ENCODE measurements at regions not wholly inside any gene's neighbourhood (a gene's known extent, or its start where the extent isn't known, plus 50 kb on each side); places are given as distances from the start of the nearest gene placed in this dataset.
"Not testable (repeated sequence)": the region's sequence is repeated elsewhere in the genome, so short reads cannot be mapped to it uniquely, and the experiment has no call there.

DNA sequence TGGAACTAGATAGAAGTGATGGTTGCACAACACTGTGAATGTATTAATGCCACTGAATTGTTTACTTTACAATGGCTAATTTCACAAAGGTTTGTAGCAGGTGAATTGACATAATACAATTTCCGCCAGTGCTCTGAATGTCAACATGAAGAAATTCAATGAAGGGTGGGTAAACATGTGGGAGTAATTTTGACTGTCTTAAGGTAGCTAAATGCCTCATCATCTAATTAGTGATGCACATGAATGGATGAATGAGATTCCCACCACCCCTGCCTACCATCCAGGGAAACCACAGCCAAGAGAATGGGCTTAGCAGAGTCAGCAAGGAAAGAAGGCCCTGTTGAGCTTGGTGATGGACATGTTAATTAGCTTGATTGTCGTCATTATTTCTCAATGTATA is 275.3 kb downstream of the ALDH8A1 start:
- DNase-seq (ENCODE audit: low spot score), result no peak

DNA sequence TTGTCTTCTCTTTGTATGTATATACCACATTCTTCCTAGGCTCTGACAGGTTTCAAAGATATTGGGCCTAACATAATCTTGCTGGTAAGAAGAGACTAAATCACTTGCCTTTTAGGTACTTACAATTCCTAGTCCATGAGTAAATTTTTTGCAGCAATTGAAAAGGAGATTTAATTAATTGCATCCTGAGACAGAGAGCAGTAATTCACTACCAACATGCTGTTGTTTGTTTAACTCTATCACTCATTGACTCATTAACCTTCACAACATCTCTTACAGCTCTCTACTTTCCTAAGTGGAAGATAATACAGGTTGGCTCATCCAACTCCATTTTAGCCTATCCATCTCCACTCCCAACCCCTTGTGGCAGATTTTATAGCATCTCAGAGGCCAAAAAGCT is 280.4 kb downstream of the ALDH8A1 start:
- no peak for DNase-seq (ENCODE audit: low spot score)

DNA sequence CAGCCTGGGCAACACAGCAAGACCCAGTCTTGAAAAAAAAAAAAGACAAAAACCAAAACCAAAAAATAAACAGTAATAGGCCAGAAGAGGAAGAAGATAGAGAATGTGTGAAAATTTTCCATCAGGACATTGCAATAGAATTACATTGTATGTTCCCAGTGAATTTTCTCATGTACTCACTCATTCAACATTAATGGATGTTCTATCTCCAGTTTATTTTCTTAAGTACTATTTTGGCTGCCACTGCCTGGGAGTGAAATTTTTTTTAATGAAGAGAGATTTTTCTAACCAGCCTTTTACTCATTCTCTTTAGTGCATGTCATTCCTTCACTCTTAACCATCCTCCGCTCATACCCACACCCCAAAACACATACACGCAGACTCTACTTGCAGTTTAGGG is 282.8 kb downstream of the ALDH8A1 start:
- no peak for DNase-seq (ENCODE audit: low spot score)

GRCh38 chr6:134666125-134666524 is 283.8 kb downstream of the ALDH8A1 start:
- no peak for DNase-seq (ENCODE audit: low spot score)

- no peak for DNase-seq (ENCODE audit: low spot score)
These were observed 284.7 kb downstream of the ALDH8A1 start for GRCh38 chr6:134665029-134665723.

GRCh38 chr6:134663800-134664535 is 285.9 kb downstream of the ALDH8A1 start:
- no peak for DNase-seq (ENCODE audit: low spot score)

GRCh38 chr6:134663356-134663755 is 286.5 kb downstream of the ALDH8A1 start:
- no peak for DNase-seq (ENCODE audit: low spot score)

DNA sequence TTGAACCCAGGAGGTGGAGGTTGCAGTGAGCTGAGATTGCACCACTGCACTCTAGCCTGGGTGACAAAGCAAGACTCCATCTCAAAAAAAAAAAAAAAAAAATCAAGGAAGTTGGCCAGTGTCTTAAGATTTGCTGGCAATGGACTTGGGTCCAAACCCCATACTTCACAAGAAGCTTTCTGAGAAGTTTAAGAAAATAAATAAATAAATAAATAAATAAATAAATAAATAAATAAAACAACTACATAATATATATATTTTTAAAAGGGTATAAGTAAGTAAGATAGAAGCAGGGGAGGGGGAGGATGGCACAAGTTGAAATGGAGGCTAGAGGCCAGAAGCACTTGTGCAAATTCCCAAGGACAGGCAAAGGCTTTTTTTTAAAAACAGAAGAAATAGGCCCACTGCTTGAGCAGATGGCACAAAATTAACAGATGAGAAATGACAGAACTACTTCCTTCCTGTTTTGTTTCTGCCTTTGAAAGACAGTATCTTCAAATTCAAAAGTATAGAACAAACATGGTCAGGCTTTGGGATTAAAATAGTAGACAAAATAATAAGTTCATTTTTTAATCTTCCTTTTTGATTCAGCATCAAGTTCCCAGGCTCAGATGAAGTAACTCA is 287.7 kb downstream of the ALDH8A1 start:
- no peak for DNase-seq (ENCODE audit: low spot score)

- not testable (repeated sequence) for DNase-seq (ENCODE audit: low spot score)
These were observed 290.0 kb downstream of the ALDH8A1 start for GRCh38 chr6:134659885-134660284.

- DNase-seq (ENCODE audit: low spot score), result no peak
These were observed 291.3 kb downstream of the ALDH8A1 start for GRCh38 chr6:134658596-134658995.

- no peak for DNase-seq (ENCODE audit: low spot score)
These were observed 292.0 kb downstream of the ALDH8A1 start for GRCh38 chr6:134657751-134658527.

DNA sequence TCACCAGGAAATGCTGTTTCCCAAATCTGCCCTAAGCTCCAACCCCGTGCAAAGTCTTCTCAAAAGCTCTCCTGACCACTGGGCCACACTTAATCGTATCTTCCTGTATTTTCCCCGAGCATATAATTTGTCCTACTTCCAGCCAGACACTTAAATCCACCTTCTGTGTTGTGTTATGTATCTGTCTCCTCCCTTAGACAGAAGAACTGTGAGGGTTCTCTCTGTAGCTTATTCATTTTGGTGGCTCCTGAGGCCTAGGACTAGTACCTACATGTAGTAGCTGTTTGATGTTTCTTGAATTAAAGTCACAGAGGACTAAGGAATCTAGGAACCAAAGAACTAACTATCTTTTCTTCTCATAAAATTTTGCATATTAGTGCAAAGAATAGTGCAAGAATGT is 292.6 kb downstream of the ALDH8A1 start:
- no peak for DNase-seq (ENCODE audit: low spot score)

DNA sequence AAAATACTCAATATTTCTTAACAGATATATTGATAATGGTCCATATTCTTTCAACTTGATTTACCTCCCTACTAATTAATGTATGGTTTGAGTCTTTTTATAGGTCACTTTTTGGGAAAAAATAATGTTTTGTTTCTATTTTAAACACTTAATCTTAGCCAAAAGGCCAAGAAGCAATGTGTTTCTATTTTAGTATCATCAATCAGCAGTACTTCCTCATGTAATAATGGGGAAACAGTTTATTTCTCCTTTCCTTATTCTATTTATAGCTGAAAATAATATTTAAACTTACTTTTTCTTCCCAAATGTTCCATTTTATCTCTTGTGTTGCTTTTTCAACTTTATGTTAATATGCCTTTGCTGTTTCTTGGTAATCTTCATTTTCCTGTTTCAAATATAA is 295.1 kb downstream of the ALDH8A1 start:
- no peak for DNase-seq (ENCODE audit: low spot score)

GRCh38 chr6:134651519-134651918 is 298.4 kb downstream of the ALDH8A1 start:
- DNase-seq (ENCODE audit: low spot score), result no peak

- no peak for DNase-seq (ENCODE audit: low spot score)
These were observed 302.0 kb downstream of the ALDH8A1 start for GRCh38 chr6:134647861-134648260.

DNA sequence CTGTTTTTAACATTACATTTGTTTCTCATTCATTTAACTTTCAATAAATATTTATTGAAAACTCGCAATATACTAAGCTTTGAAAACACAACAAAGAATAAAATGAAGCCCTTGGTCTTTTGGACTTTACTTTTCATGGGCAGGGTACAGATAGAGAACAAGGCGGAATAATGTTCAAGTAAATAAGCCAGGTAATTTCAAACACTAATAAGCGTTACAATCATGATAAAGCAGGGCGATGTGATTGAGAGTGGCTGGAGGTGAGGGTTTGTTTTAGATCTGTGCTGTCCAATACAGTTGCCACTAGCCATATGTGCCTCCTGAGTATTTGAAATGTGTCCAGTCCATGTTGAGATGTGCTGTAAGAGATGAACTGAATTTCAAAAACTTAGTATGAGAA is 307.1 kb downstream of the ALDH8A1 start:
- DNase-seq (ENCODE audit: low spot score), result no peak

DNA sequence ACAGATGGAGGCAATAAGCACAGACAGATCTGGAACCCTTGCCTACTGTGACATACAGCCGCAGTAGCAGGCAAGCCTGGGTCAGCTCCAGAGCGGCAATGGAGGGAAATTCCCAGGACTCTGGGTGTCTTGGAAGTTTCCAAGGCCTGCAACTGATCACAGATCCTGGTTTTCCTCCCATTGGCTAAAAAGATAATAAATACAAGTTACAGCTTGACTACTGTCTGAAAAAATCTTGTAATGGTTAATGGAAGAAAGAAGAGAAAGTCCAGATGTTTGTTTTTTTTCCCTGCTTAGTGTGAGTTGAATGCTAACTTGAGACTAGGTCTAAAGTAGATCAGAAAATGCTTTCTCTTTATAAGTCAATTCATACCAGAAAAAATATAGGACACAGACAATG is 307.6 kb downstream of the ALDH8A1 start:
- no peak for DNase-seq (ENCODE audit: low spot score)

- DNase-seq (ENCODE audit: low spot score), result peak; percentile 59
These were observed 308.9 kb downstream of the ALDH8A1 start for GRCh38 chr6:134640975-134641429.

DNA sequence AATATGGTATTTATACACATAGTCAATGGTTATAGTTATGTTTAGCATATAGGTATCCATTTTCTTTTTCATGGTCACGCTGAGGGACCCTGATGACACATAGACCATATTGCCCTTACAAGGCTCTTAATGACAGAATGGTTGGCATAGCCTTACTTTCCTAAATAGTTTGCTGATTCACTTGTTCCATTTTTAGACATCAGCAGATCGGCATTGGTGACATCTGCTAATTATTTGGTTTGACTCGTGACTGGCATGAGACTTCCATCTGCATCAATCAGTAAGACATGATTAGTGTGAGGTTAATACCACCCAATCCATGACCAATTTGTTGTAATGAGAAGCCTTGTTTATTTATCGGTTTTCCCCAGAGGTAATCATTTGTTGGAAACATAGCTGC is 309.7 kb downstream of the ALDH8A1 start:
- DNase-seq (ENCODE audit: low spot score), result no peak

GRCh38 chr6:134637847-134638437 is 312.0 kb downstream of the ALDH8A1 start:
- DNase-seq (ENCODE audit: low spot score), result no peak

- no peak for DNase-seq (ENCODE audit: low spot score)
These were observed 312.6 kb downstream of the ALDH8A1 start for GRCh38 chr6:134637282-134637681.

DNA sequence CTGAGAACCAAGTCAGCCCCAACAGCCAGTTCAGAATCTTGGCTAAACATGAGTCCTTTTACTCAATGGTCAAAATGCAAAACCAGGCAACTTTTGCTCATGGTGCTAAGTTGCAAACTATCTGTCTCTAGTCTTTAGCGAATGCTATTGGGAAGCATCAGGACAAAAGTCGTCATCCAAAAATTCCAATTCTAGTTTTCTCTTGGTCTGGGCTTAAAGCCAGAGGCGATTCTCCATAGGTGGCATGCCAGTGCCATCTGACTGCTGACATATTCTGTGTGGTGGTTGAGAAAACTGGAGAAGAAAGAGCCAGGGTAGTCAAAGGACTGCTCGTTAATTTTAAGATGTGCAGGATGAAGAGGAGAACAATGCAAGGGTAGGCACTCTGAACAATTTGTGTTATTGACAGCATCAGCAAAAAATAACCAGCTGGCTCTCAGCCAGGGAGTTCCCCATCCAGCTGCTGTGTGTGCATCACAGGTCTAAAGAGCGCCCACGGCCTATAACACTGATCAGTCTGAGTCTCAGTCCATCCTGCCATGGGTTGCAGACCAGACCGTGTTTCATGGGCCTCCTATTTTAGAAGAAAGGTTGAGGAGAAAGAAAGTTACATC is 313.6 kb downstream of the ALDH8A1 start:
- DNase-seq (ENCODE audit: low spot score), result no peak
